ENCODE measurements at regions not wholly inside any gene's neighbourhood (a gene's known extent, or its start where the extent isn't known, plus 50 kb on each side); places are given as distances from the start of the nearest gene placed in this dataset.

GRCh38 chr2:236692937-236693336, 123.3 kb downstream of the ACKR3 start:
- DNase-seq: no peak

GRCh38 chr2:236693531-236693930, 123.9 kb downstream of the ACKR3 start:
- DNase-seq: no peak

- no peak for DNase-seq
Observed at GRCh38 chr2:236694146-236694888, 124.7 kb downstream of the ACKR3 start.

GRCh38 chr2:236696834-236697233, 127.2 kb downstream of the ACKR3 start:
- no peak for DNase-seq

GRCh38 chr2:236698016-236698627, 128.5 kb downstream of the ACKR3 start:
- no peak for DNase-seq

- DNase-seq: no peak
Observed at GRCh38 chr2:236700703-236701102, 131.1 kb downstream of the ACKR3 start.

GRCh38 chr2:236702657-236703372, 133.2 kb downstream of the ACKR3 start:
- peak; percentile 69 for DNase-seq

GRCh38 chr2:236703373-236703709, 133.7 kb downstream of the ACKR3 start:
- DNase-seq: peak; percentile 49

GRCh38 chr2:236703906-236704305, 134.3 kb downstream of the ACKR3 start:
- no peak for DNase-seq

GRCh38 chr2:236704887-236705286, 135.3 kb downstream of the ACKR3 start:
- no peak for DNase-seq

GRCh38 chr2:236705295-236706105, 135.9 kb downstream of the ACKR3 start:
- DNase-seq: no peak

GRCh38 chr2:236706288-236706687, 136.7 kb downstream of the ACKR3 start:
- DNase-seq: no peak

GRCh38 chr2:236706803-236707202, 137.2 kb downstream of the ACKR3 start:
- no peak for DNase-seq

- no peak for DNase-seq
Observed at GRCh38 chr2:236711440-236711839, 141.8 kb downstream of the ACKR3 start.

GRCh38 chr2:236712304-236712703, 142.7 kb downstream of the ACKR3 start:
- DNase-seq: peak; percentile 16

GRCh38 chr2:236712961-236713673, 143.5 kb downstream of the ACKR3 start:
- no peak for DNase-seq

- DNase-seq: no peak
Observed at GRCh38 chr2:236714080-236714479, 144.5 kb downstream of the ACKR3 start.

GRCh38 chr2:236715077-236715476, 145.5 kb downstream of the ACKR3 start:
- DNase-seq: no peak

- no peak for DNase-seq
Observed at GRCh38 chr2:236715491-236715961, 145.9 kb downstream of the ACKR3 start.

- no peak for DNase-seq
Observed at GRCh38 chr2:236717120-236717519, 147.5 kb downstream of the ACKR3 start.

- no peak for DNase-seq
Observed at GRCh38 chr2:236717729-236718128, 148.1 kb downstream of the ACKR3 start.

- DNase-seq: no peak
Observed at GRCh38 chr2:236718207-236718992, 148.8 kb downstream of the ACKR3 start.
